ENCODE measurements at regions not wholly inside any gene's neighbourhood (a gene's known extent, or its start where the extent isn't known, plus 50 kb on each side); places are given as distances from the start of the nearest gene placed in this dataset.

- Histone ChIP-seq H3K27me3 (ENCODE audit: control insufficient read depth, insufficient read depth, low read length) (no peaks in the 10 kb centered on the region), H3K36me3 (ENCODE audit: control insufficient read depth, insufficient read depth, low read length) (no peaks in the 10 kb centered on the region), H3K4me1 (ENCODE audit: control insufficient read depth, insufficient read depth, low read length) (no peaks in the 10 kb centered on the region), H3K4me3 (ENCODE audit: low read depth in 2 of 2, low read length in 2 of 2) (no peak overlapping the region), H3K9me3 (ENCODE audit: control insufficient read depth, insufficient read depth, low read depth, low read length) (no peaks in the 10 kb centered on the region), H3K27ac (ENCODE audit: low read length) (no peak overlapping the region)
- DNase-seq (ENCODE audit: low read depth, low spot score), result no peak
- ChIA-PET POLR2A (no interaction called here), CTCF (no interaction called here)
- no peak for ATAC-seq
- in situ Hi-C loops (cut with HindIII; ENCODE audit: low pct_unique_long_range_greater_than_20kb, low sequenced_read_pairs) (no loop called here), intact Hi-C loops (cut with micrococcal nuclease; ENCODE audit: unreplicated experiment) (no loop called here)
- BruUV-seq (replicated peaks), result no TSS peak
- no peak for TF ChIP-seq TCF7L2 (IDR thresholded peaks at IDR 0.05; ENCODE audit: low read depth, low read length)
- TF ChIP-seq, protein P1, sequence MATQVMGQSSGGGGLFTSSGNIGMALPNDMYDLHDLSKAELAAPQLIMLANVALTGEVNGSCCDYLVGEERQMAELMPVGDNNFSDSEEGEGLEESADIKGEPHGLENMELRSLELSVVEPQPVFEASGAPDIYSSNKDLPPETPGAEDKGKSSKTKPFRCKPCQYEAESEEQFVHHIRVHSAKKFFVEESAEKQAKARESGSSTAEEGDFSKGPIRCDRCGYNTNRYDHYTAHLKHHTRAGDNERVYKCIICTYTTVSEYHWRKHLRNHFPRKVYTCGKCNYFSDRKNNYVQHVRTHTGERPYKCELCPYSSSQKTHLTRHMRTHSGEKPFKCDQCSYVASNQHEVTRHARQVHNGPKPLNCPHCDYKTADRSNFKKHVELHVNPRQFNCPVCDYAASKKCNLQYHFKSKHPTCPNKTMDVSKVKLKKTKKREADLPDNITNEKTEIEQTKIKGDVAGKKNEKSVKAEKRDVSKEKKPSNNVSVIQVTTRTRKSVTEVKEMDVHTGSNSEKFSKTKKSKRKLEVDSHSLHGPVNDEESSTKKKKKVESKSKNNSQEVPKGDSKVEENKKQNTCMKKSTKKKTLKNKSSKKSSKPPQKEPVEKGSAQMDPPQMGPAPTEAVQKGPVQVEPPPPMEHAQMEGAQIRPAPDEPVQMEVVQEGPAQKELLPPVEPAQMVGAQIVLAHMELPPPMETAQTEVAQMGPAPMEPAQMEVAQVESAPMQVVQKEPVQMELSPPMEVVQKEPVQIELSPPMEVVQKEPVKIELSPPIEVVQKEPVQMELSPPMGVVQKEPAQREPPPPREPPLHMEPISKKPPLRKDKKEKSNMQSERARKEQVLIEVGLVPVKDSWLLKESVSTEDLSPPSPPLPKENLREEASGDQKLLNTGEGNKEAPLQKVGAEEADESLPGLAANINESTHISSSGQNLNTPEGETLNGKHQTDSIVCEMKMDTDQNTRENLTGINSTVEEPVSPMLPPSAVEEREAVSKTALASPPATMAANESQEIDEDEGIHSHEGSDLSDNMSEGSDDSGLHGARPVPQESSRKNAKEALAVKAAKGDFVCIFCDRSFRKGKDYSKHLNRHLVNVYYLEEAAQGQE (IDR thresholded peaks at IDR 0.05; ENCODE audit: insufficient read depth in 1 of 2, low read depth in 2 of 2, low read length in 1 of 2), result no peak
Measured at GRCh38 chr10:94173594-94173993, 179.9 kb downstream of the PLCE1 start.

DNA sequence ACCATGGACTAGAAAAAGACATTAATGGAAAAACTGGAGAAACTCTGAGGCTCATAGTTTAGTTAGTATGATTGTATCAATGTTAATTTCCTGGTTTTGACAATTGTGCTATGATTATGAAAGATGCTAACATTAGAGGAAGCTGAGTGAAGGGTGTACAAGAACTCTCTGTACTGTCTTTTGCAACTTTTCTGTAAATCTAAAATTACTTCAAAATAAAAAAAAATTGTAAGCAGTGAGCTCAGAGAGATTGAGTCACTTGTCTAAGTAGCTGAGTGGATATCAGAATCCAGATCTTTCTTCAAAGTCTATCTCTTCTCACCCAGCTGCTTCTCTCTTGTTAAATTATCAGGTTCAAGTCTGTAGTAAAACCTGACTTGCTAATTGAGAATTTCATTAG is 181.1 kb downstream of the PLCE1 start:
- CTCF ChIA-PET, result no interaction called here
- intact Hi-C loops (cut with micrococcal nuclease; ENCODE audit: unreplicated experiment) (no loop called here), in situ Hi-C loops (cut with HindIII; ENCODE audit: low pct_unique_long_range_greater_than_20kb, low sequenced_read_pairs) (no loop called here)
- DNase-seq (ENCODE audit: low read depth, low spot score), result no peak
- H3K27me3 ChIP-seq (ENCODE audit: control insufficient read depth, insufficient read depth, low read length), result no peaks in the 10 kb centered on the region
- no peaks in the 10 kb centered on the region for H3K9me3 ChIP-seq (ENCODE audit: control insufficient read depth, insufficient read depth, low read depth, low read length)
- ATAC-seq, result no peak
- no peak for TF ChIP-seq POLR2AphosphoS5 (IDR thresholded peaks at IDR 0.05; ENCODE audit: low read depth, low read length)
- TF ChIP-seq, protein P1 (IDR thresholded peaks at IDR 0.05; ENCODE audit: insufficient read depth in 1 of 2, low read depth in 2 of 2, low read length in 1 of 2), result no peak
- TF ChIP-seq SIN3A (IDR thresholded peaks at IDR 0.05; ENCODE audit: borderline replicate concordance, insufficient read depth, low read depth, low read length), result no peak
- no peak for TF ChIP-seq TCF7L2 (IDR thresholded peaks at IDR 0.05; ENCODE audit: low read depth, low read length)
- no peak for TF ChIP-seq CTCF (IDR thresholded peaks at IDR 0.05)
- H3K27ac ChIP-seq (ENCODE audit: low read length), result no peak overlapping the region
- no peak overlapping the region for H3K4me3 ChIP-seq (ENCODE audit: low read depth in 2 of 2, low read length in 2 of 2)
- H3K36me3 ChIP-seq (ENCODE audit: control insufficient read depth, insufficient read depth, low read length), result no peaks in the 10 kb centered on the region
- POLR2A ChIA-PET, result no interaction called here
- no peaks in the 10 kb centered on the region for H3K4me1 ChIP-seq (ENCODE audit: control insufficient read depth, insufficient read depth, low read length)
- BruUV-seq (replicated peaks), result no TSS peak
